ENCODE measurements at regions not wholly inside any gene's neighbourhood (a gene's known extent, or its start where the extent isn't known, plus 50 kb on each side); places are given as distances from the start of the nearest gene placed in this dataset.

- TF ChIP-seq CTCF (IDR thresholded peaks at IDR 0.05 in 4 of 5, conservative IDR thresholded peaks at IDR 0.05 in 1 of 5) (no peak), POLR2A (IDR thresholded peaks at IDR 0.05) (no peak)
Measured at GRCh38 chr6:76382201-76382600, 309.7 kb upstream of the IMPG1 start.

Data from gastrocnemius medialis (tissue), 4 donors.